ENCODE measurements at regions not wholly inside any gene's neighbourhood (a gene's known extent, or its start where the extent isn't known, plus 50 kb on each side); places are given as distances from the start of the nearest gene placed in this dataset.

GRCh38 chr5:3344671-3345070, 251.0 kb upstream of the IRX1 start:
- H3K27ac ChIP-seq, result no peak overlapping the region
- CTCF ChIA-PET, result no interaction called here
- intact Hi-C loops (cut with micrococcal nuclease; ENCODE audit: unreplicated experiment), result no loop called here
- no peaks in the 10 kb centered on the region for H3K36me3 ChIP-seq (ENCODE audit: low read depth)
- TF ChIP-seq EZH2 (IDR thresholded peaks at IDR 0.05; ENCODE audit: low read depth), result no peak
- TF ChIP-seq CTCF (conservative IDR thresholded peaks at IDR 0.05), result no peak
- no peak overlapping the region for H3K4me2 ChIP-seq
- no peaks in the 10 kb centered on the region for H4K20me1 ChIP-seq (ENCODE audit: insufficient read depth)
- H3K27me3 ChIP-seq (ENCODE audit: insufficient read depth, low read depth), result peaks cover 96% of the 10 kb centered on the region
- H3K4me1 ChIP-seq (replicated peaks; ENCODE audit: insufficient read depth), result no peaks in the 10 kb centered on the region
- POLR2A ChIA-PET (ENCODE audit: unreplicated experiment), result no interaction called here
- no peaks in the 10 kb centered on the region for H3K9me2 ChIP-seq (ENCODE audit: insufficient read depth)
- no peaks in the 10 kb centered on the region for H3K79me2 ChIP-seq (ENCODE audit: low read depth)
- no peaks in the 10 kb centered on the region for H3K9me3 ChIP-seq (ENCODE audit: insufficient read depth, low read depth)
- DNase-seq, result no peak
- no peaks in the 10 kb centered on the region for H3F3A ChIP-seq (ENCODE audit: insufficient read depth, low read depth)
- no peak overlapping the region for H3K4me3 ChIP-seq
- no peak overlapping the region for H2AFZ ChIP-seq
- no TSS peak for BruUV-seq (replicated peaks)

- TF ChIP-seq CTCF (conservative IDR thresholded peaks at IDR 0.05) (no peak), EZH2 (IDR thresholded peaks at IDR 0.05; ENCODE audit: low read depth) (no peak)
- no peaks in the 10 kb centered on the region for H3K79me2 ChIP-seq (ENCODE audit: low read depth)
- no peak overlapping the region for H2AFZ ChIP-seq
- no peak overlapping the region for H3K4me3 ChIP-seq
- no peak overlapping the region for H3K27ac ChIP-seq
- H3K4me1 ChIP-seq (replicated peaks; ENCODE audit: insufficient read depth), result no peaks in the 10 kb centered on the region
- intact Hi-C loops (cut with micrococcal nuclease; ENCODE audit: unreplicated experiment), result no loop called here
- no peaks in the 10 kb centered on the region for H3K9me2 ChIP-seq (ENCODE audit: insufficient read depth)
- no peaks in the 10 kb centered on the region for H3K9me3 ChIP-seq (ENCODE audit: insufficient read depth, low read depth)
- DNase-seq, result no peak
- no TSS peak for BruUV-seq (replicated peaks)
- no peaks in the 10 kb centered on the region for H3F3A ChIP-seq (ENCODE audit: insufficient read depth, low read depth)
- POLR2A ChIA-PET (ENCODE audit: unreplicated experiment), result no interaction called here
- H3K4me2 ChIP-seq, result no peak overlapping the region
- CTCF ChIA-PET, result no interaction called here
- peaks cover 99% of the 10 kb centered on the region for H3K27me3 ChIP-seq (ENCODE audit: insufficient read depth, low read depth)
- no peaks in the 10 kb centered on the region for H4K20me1 ChIP-seq (ENCODE audit: insufficient read depth)
- no peaks in the 10 kb centered on the region for H3K36me3 ChIP-seq (ENCODE audit: low read depth)
Observed at GRCh38 chr5:3343911-3344310, 251.7 kb upstream of the IRX1 start.

- DNase-seq, result no peak
- Histone ChIP-seq H3K79me2 (ENCODE audit: low read depth) (no peaks in the 10 kb centered on the region), H3K27me3 (ENCODE audit: insufficient read depth, low read depth) (peaks cover 99% of the 10 kb centered on the region), H3K36me3 (ENCODE audit: low read depth) (no peaks in the 10 kb centered on the region), H3F3A (ENCODE audit: insufficient read depth, low read depth) (no peaks in the 10 kb centered on the region), H2AFZ (no peak overlapping the region), H3K27ac (no peak overlapping the region), H3K9me2 (ENCODE audit: insufficient read depth) (no peaks in the 10 kb centered on the region), H3K4me3 (no peak overlapping the region), H4K20me1 (ENCODE audit: insufficient read depth) (no peaks in the 10 kb centered on the region), H3K9me3 (ENCODE audit: insufficient read depth, low read depth) (no peaks in the 10 kb centered on the region), H3K4me2 (no peak overlapping the region), H3K4me1 (replicated peaks; ENCODE audit: insufficient read depth) (no peaks in the 10 kb centered on the region)
- ChIA-PET CTCF (no interaction called here), POLR2A (ENCODE audit: unreplicated experiment) (no interaction called here)
- TF ChIP-seq EZH2 (IDR thresholded peaks at IDR 0.05; ENCODE audit: low read depth) (no peak), CTCF (conservative IDR thresholded peaks at IDR 0.05) (no peak)
- intact Hi-C loops (cut with micrococcal nuclease; ENCODE audit: unreplicated experiment), result no loop called here
- BruUV-seq (replicated peaks), result no TSS peak
Observed at GRCh38 chr5:3343211-3343610, 252.4 kb upstream of the IRX1 start.
